AG04449 (cell line): ENCODE measurements at regions not wholly inside any gene's neighbourhood (a gene's known extent, or its start where the extent isn't known, plus 50 kb on each side); places are given as distances from the start of the nearest gene placed in this dataset.

ENCODE experiments used
- CTCF ChIA-PET: fragments of 350-600 bp; formaldehyde crosslinking; extraction: SDS; loops from one replicate; lab custom pipeline; 2021; ENCODE audit warnings: antibody characterized with exemption; lab: Yijun Ruan, JAX
- POLR2A ChIA-PET: fragments of 400-600, 350-600 bp; formaldehyde crosslinking; extraction: SDS; loops from one replicate; lab custom pipeline; 2020; ENCODE audit warnings: antibody characterized with exemption, inconsistent platforms; lab: Yijun Ruan, JAX
- DNase-seq: peaks from one replicate; pipeline ENCODE4 v3.0.0-alpha.2; 2010; ENCODE audit warnings: low read depth, low spot score
- H3K4me3 ChIP-seq: 2 replicates; pipeline ENCODE4 v1.5.1; 2011; ENCODE audit warnings: low read depth, mild to moderate bottlenecking, control low read depth, low read length
- TF ChIP-seq, protein P1 (sequence below): IDR thresholded peaks from one replicate; pipeline ENCODE4 v1.5.1; 2011; ENCODE audit warnings: mild to moderate bottlenecking, moderate library complexity, low read length, control low read depth, inconsistent platforms; ENCODE audit not compliant: insufficient read depth; ENCODE audit errors: missing control alignments

GRCh38 chr1:95699149-95699953 lies 465.3 kb downstream of the RWDD3 start:
- H3K4me3 ChIP-seq, result no peak overlapping the region
- ChIA-PET POLR2A (no interaction called here), CTCF (no interaction called here)
- DNase-seq, result no peak
- TF ChIP-seq, protein P1, sequence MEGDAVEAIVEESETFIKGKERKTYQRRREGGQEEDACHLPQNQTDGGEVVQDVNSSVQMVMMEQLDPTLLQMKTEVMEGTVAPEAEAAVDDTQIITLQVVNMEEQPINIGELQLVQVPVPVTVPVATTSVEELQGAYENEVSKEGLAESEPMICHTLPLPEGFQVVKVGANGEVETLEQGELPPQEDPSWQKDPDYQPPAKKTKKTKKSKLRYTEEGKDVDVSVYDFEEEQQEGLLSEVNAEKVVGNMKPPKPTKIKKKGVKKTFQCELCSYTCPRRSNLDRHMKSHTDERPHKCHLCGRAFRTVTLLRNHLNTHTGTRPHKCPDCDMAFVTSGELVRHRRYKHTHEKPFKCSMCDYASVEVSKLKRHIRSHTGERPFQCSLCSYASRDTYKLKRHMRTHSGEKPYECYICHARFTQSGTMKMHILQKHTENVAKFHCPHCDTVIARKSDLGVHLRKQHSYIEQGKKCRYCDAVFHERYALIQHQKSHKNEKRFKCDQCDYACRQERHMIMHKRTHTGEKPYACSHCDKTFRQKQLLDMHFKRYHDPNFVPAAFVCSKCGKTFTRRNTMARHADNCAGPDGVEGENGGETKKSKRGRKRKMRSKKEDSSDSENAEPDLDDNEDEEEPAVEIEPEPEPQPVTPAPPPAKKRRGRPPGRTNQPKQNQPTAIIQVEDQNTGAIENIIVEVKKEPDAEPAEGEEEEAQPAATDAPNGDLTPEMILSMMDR, result no peak

- POLR2A ChIA-PET, result no interaction called here
- TF ChIP-seq, protein P1, result no peak
- CTCF ChIA-PET, result no interaction called here
These were observed 467.6 kb downstream of the RWDD3 start for GRCh38 chr1:95701450-95702173.

GRCh38 chr1:95703046-95703445 lies 469.0 kb downstream of the RWDD3 start:
- CTCF ChIA-PET, result no interaction called here
- TF ChIP-seq, protein P1, result no peak
- no peak for DNase-seq
- H3K4me3 ChIP-seq, result no peak overlapping the region
- POLR2A ChIA-PET, result no interaction called here

More at GRCh38 chr1:95701450-95702173, 467.6 kb downstream of the RWDD3 start:
- H3K4me3 ChIP-seq, result no peak overlapping the region
- DNase-seq, result no peak

GRCh38 chr1:95716097-95716496 lies 482.1 kb downstream of the RWDD3 start:
- TF ChIP-seq, protein P1, result no peak
- no peak for DNase-seq
- CTCF ChIA-PET, result no interaction called here
- H3K4me3 ChIP-seq, result no peak overlapping the region
- POLR2A ChIA-PET, result no interaction called here

- CTCF ChIA-PET, result no interaction called here
- POLR2A ChIA-PET, result no interaction called here
- TF ChIP-seq, protein P1, result no peak
These were observed 482.5 kb downstream of the RWDD3 start for GRCh38 chr1:95716550-95716949.

DNA sequence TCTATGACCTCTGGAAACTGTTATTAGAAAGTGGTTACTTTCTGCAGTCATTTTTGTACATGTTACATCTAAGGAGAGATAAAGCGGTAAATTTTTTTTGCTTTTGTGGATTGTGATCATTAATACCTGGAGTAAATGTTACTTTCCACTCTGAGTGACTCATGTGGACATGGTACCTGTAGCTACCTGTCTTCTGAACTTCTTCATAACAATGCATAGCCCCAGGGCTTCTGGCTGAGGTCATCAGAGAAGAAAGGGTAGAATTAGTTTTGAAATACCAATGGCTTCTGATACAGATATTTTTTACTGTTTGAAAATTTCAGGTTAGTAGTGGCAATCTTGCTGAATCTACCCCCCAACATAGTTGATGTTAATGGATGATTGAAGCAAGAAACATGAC lies 489.3 kb downstream of the RWDD3 start:
- POLR2A ChIA-PET, result no interaction called here
- CTCF ChIA-PET, result no interaction called here
- no peak for DNase-seq
- no peak overlapping the region for H3K4me3 ChIP-seq
- TF ChIP-seq, protein P1, result no peak

More at GRCh38 chr1:95716550-95716949, 482.5 kb downstream of the RWDD3 start:
- no peak for DNase-seq
- no peak overlapping the region for H3K4me3 ChIP-seq
